Caco-2 (cell line): ENCODE measurements at regions not wholly inside any gene's neighbourhood (a gene's known extent, or its start where the extent isn't known, plus 50 kb on each side); places are given as distances from the start of the nearest gene placed in this dataset.

Experiments
- BruUV-seq: library from RNA; stranded (reverse); fragments of 400-500 nt; replicated peaks from 2 replicates; lab custom pipeline; 2021; lab: Mats Ljungman, UMichigan
- CTCF ChIA-PET: fragments of 300-600 bp; sonication (Branson Sonifier 250); formaldehyde crosslinking; loops from one replicate; lab custom pipeline; 2022; ENCODE audit warnings: antibody characterized with exemption; lab: Charles Lee
- POLR2A ChIA-PET: fragments of 300-600 bp; sonication (Branson Sonifier 250); formaldehyde crosslinking; loops from one replicate; lab custom pipeline; 2022; ENCODE audit warnings: antibody characterized with exemption; lab: Charles Lee
- DNase-seq, 2 experiments: peaks; one replicate each; pipeline versions ENCODE4 v3.0.0 to v3.0.0-alpha.2; 2020 to 2022
- H3K27me3 ChIP-seq: replicated peaks from 2 replicates; pipeline ENCODE4 v1.6.0; 2011; ENCODE audit warnings: low read length; ENCODE audit not compliant: control insufficient read depth, insufficient read depth
- H3K36me3 ChIP-seq: 2 replicates; pipeline ENCODE4 v1.5.1; 2011; ENCODE audit warnings: low read length; ENCODE audit not compliant: control insufficient read depth, insufficient read depth
- H3K4me1 ChIP-seq: fragments of 250-450 bp; sonication (Bioruptor Pico); 2 replicates; pipeline ENCODE4 v1.5.1; 2020; ENCODE audit warnings: mild to moderate bottlenecking
- H3K4me3 ChIP-seq: 2 replicates; pipeline ENCODE4 v1.5.1; 2011; ENCODE audit warnings: low read depth, mild to moderate bottlenecking, control low read depth, low read length
- H3K9me3 ChIP-seq: fragments of 250-450 bp; sonication (Bioruptor Pico); 2 replicates; pipeline ENCODE4 v1.5.1; 2020; ENCODE audit warnings: mild to moderate bottlenecking, moderate library complexity
- H3K27ac Mint-ChIP-seq: one replicate; pipeline ENCODE4 v1.8.0; 2022; ENCODE audit warnings: mixed read lengths; ENCODE audit not compliant: unreplicated experiment
- H3K27me3 Mint-ChIP-seq: one replicate; pipeline ENCODE4 v1.8.0; 2022; ENCODE audit warnings: mixed read lengths; ENCODE audit not compliant: insufficient read depth, unreplicated experiment
- H3K36me3 Mint-ChIP-seq: one replicate; pipeline ENCODE4 v1.8.0; 2022; ENCODE audit warnings: mild to moderate bottlenecking, mixed read lengths; ENCODE audit not compliant: insufficient read depth, unreplicated experiment
- H3K4me1 Mint-ChIP-seq: one replicate; pipeline ENCODE4 v1.8.0; 2022; ENCODE audit warnings: low read depth, mixed read lengths; ENCODE audit not compliant: unreplicated experiment
- H3K4me3 Mint-ChIP-seq: one replicate; pipeline ENCODE4 v1.8.0; 2022; ENCODE audit warnings: mild to moderate bottlenecking, moderate library complexity, mixed read lengths; ENCODE audit not compliant: unreplicated experiment
- H3K9me3 Mint-ChIP-seq: one replicate; pipeline ENCODE4 v1.8.0; 2022; ENCODE audit warnings: mixed read lengths; ENCODE audit not compliant: unreplicated experiment
- CTCF ChIP-seq, 2 experiments: fragments of 200-600 bp in 1 of 2; IDR thresholded peaks; 1 replicate in 1 of 2; 2 replicates in 1 of 2; pipeline versions ENCODE4 v1.5.1 to v1.8.0; 2011 to 2022; ENCODE audit warnings: antibody characterized with exemption in 1 of 2, control low read depth in 1 of 2, inconsistent platforms in 1 of 2, low read depth in 1 of 2, low read length in 1 of 2, mild to moderate bottlenecking in 1 of 2, moderate library complexity in 1 of 2; ENCODE audit not compliant: insufficient read depth in 1 of 2, severe bottlenecking in 1 of 2, unreplicated experiment in 1 of 2
- intact Hi-C: fragments of 100-400 bp; cut with micrococcal nuclease; formaldehyde crosslinking; loops from one replicate; pipeline ENCODE4 v1.10.0; 2022; ENCODE audit not compliant: unreplicated experiment

- H3K27ac Mint-ChIP-seq, result no peak overlapping the region
- H3K36me3 Mint-ChIP-seq, result no peaks in the 10 kb centered on the region
- no TSS peak for BruUV-seq
- intact Hi-C loops, result no loop called here
- ChIA-PET CTCF (no interaction called here), POLR2A (no interaction called here)
- H3K9me3 ChIP-seq, result no peaks in the 10 kb centered on the region
- no peak for DNase-seq
- no peak overlapping the region for H3K4me3 Mint-ChIP-seq
- no peak overlapping the region for H3K4me3 ChIP-seq
- no peaks in the 10 kb centered on the region for H3K36me3 ChIP-seq
- no peaks in the 10 kb centered on the region for H3K4me1 ChIP-seq
- no peaks in the 10 kb centered on the region for H3K27me3 ChIP-seq
- no peak for TF ChIP-seq CTCF (IDR thresholded peaks at IDR 0.05; ENCODE audit: insufficient read depth in 1 of 2, low read depth in 1 of 2, low read length in 1 of 2, severe bottlenecking in 1 of 2, unreplicated experiment in 1 of 2)
- no peaks in the 10 kb centered on the region for H3K27me3 Mint-ChIP-seq
- no peaks in the 10 kb centered on the region for H3K4me1 Mint-ChIP-seq
- H3K9me3 Mint-ChIP-seq, result no peaks in the 10 kb centered on the region
Measured at GRCh38 chr14:61632807-61633206, 62.5 kb upstream of the HIF1A start.

GRCh38 chr14:61636291-61636690, 59.0 kb upstream of the HIF1A start:
- H3K36me3 ChIP-seq, result no peaks in the 10 kb centered on the region
- intact Hi-C loops, result no loop called here
- Mint-ChIP-seq H3K27ac (no peak overlapping the region), H3K27me3 (no peaks in the 10 kb centered on the region), H3K4me3 (no peak overlapping the region), H3K36me3 (no peaks in the 10 kb centered on the region), H3K9me3 (no peaks in the 10 kb centered on the region), H3K4me1 (no peaks in the 10 kb centered on the region)
- DNase-seq, result no peak
- BruUV-seq, result no TSS peak
- no peak overlapping the region for H3K4me3 ChIP-seq
- CTCF ChIA-PET, result no interaction called here
- H3K4me1 ChIP-seq, result no peaks in the 10 kb centered on the region
- H3K27me3 ChIP-seq, result no peaks in the 10 kb centered on the region
- no peaks in the 10 kb centered on the region for H3K9me3 ChIP-seq
- POLR2A ChIA-PET, result no interaction called here
- TF ChIP-seq CTCF (IDR thresholded peaks at IDR 0.05; ENCODE audit: insufficient read depth in 1 of 2, low read depth in 1 of 2, low read length in 1 of 2, severe bottlenecking in 1 of 2, unreplicated experiment in 1 of 2), result no peak

GRCh38 chr14:61636779-61637178, 58.5 kb upstream of the HIF1A start:
- Mint-ChIP-seq H3K36me3 (no peaks in the 10 kb centered on the region), H3K27ac (no peak overlapping the region), H3K9me3 (no peaks in the 10 kb centered on the region), H3K4me1 (no peaks in the 10 kb centered on the region), H3K27me3 (no peaks in the 10 kb centered on the region), H3K4me3 (no peak overlapping the region)
- H3K36me3 ChIP-seq, result no peaks in the 10 kb centered on the region
- CTCF ChIA-PET, result no interaction called here
- POLR2A ChIA-PET, result no interaction called here
- H3K4me3 ChIP-seq, result no peak overlapping the region
- no TSS peak for BruUV-seq
- intact Hi-C loops, result no loop called here
- no peaks in the 10 kb centered on the region for H3K27me3 ChIP-seq
- H3K9me3 ChIP-seq, result no peaks in the 10 kb centered on the region
- DNase-seq, result no peak
- H3K4me1 ChIP-seq, result no peaks in the 10 kb centered on the region
- TF ChIP-seq CTCF (IDR thresholded peaks at IDR 0.05; ENCODE audit: insufficient read depth in 1 of 2, low read depth in 1 of 2, low read length in 1 of 2, severe bottlenecking in 1 of 2, unreplicated experiment in 1 of 2), result no peak
